Non-pigmented ciliary epithelial cell (primary cell): ENCODE measurements at regions not wholly inside any gene's neighbourhood (a gene's known extent, or its start where the extent isn't known, plus 50 kb on each side); places are given as distances from the start of the nearest gene placed in this dataset.

Experiments used
- DNase-seq: peaks from one replicate; pipeline ENCODE4 v3.0.0-alpha.2; 2010; ENCODE audit warnings: low read depth

- DNase-seq: no peak
Observed at GRCh38 chr3:116929505-116930222, 220.1 kb downstream of the TUSC7 start.

GRCh38 chr3:116930786-116931185 is 221.2 kb downstream of the TUSC7 start:
- no peak for DNase-seq

- no peak for DNase-seq
Observed at GRCh38 chr3:116939091-116939490, 229.5 kb downstream of the TUSC7 start.

DNA sequence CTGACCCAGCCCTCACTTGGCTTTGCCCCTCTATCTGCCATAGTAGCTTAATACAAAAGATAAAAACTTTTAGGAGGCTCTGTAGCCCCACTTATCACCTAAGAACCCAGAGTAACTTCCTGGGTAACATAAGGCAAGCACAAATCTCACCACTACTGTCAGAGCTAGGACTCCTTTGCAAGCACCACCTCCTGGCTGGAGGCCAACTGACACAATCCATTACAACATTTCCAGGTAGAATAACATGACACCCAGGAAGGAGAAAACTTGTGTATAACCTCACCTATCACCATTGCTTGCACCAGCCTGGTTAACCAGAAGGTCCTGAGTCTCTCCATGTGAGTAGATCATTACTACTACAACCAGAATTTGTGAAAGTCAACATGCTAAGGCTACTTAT is 230.0 kb downstream of the TUSC7 start:
- DNase-seq: no peak

GRCh38 chr3:116940719-116941118 is 231.1 kb downstream of the TUSC7 start:
- DNase-seq: no peak

- DNase-seq: no peak
Observed at GRCh38 chr3:116946376-116946775, 236.8 kb downstream of the TUSC7 start.

GRCh38 chr3:116947148-116947547 is 237.6 kb downstream of the TUSC7 start:
- DNase-seq: no peak

DNA sequence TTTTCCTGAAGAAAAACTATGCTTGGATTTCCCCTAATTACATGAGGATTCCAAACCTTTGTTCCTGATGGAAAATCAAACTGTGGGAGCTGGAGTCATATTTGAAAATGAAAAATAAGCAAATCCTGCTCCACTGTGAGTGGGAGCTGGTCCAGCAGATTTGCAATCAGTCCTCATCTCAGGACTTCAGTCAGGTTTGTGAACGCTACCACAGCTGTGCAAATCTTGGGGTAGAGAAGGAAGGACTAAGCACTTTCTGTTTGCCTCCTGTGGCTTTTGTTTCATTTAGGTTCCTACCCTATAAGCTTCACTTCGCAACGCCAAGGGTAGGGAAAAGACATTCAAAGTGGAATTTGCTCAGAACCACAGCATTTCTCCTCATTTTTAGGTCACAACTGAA is 238.2 kb downstream of the TUSC7 start:
- DNase-seq: no peak

DNA sequence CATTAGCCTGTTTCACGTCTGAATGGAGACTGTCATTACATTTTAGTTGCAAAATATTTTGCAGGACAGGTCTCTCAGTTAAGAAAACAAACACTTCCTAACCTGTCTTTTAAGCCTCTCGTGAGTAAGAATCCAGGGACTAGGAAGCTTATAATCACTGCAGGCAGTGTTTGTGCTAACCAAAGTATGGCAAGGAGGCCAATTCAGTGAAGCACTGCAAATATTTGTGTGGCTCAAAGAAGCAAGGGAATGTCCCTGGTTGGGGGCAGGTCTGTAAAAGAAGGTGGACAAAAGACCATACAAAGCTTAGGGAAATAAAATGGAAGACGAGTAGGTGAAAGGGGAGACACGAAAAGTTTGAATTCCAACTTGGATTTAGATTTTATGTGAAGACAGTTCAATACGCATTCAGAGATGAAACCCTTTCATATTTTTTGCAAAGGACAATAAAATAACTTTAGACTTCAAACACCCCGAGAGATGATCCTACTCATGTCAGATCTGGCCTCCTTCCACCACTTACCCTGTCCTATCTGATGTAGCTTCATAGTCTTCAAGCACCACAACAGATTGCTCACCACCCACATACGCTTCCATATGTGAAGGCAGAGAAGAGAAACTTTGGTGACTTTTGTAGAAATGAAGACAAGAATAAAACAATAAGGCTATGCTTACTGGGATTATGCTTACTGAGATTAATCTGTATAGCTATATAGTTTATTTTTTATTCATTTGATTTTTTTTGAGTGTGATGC is 240.9 kb downstream of the TUSC7 start:
- no peak for DNase-seq

- DNase-seq: no peak
Observed at GRCh38 chr3:116951610-116952009, 242.0 kb downstream of the TUSC7 start.

DNA sequence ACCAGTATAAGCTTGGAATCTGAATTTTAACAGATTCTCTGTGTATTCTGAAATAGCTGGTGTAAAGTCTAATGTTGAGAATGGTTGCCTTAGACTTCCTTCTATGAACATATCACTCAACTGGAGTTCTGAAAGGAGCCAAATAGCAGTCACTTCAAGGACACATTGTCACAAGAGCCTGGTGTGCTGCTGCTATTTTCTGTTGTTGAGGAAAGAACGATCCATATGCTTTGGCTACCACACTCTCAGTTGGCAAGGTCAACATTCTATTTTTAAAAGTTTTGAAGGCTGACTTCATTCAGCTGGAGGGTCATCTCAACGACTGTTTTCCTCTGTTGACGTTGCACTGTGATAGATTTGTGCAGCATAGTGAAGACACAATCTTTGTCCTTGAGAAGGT is 248.7 kb downstream of the TUSC7 start:
- no peak for DNase-seq

- DNase-seq: no peak
Observed at GRCh38 chr3:116961106-116961505, 251.5 kb downstream of the TUSC7 start.

DNA sequence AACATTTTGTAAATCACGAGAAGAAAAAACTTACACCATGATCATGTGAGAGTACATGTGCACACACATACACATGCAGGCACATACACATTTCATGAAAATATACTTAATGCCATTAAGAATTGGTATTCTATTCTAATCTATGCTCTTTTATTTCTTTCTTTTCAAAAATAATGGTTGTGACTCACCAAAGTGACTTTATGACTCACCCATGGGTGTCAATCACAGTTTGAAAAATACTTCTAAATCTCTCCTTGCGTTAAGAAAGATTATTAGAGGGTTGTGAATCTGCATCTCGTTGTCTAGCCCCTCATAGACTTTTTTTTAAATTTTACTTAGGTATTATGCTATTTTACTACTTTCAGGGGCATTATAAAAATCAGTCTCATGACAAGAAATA is 254.2 kb downstream of the TUSC7 start:
- no peak for DNase-seq

DNA sequence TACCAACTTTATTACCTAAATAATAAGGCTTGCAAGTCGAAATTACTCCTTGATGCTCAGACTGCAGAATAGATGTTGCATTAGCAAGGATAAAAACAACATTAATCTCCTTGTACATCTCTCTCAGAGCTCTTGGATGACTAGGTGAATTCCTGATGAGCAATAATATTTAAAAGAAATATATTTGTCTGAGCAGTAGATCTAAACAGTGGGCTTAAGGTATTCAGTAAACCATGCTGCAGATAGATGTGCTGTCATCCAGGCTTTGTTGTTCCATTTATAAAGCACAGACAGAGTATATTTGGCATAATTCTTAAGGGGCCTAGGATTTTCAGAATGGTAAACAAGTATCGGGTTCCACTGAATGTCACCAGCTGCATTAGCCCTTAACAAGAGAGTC is 257.1 kb downstream of the TUSC7 start:
- DNase-seq: no peak

- no peak for DNase-seq
Observed at GRCh38 chr3:116969135-116969534, 259.6 kb downstream of the TUSC7 start.

DNA sequence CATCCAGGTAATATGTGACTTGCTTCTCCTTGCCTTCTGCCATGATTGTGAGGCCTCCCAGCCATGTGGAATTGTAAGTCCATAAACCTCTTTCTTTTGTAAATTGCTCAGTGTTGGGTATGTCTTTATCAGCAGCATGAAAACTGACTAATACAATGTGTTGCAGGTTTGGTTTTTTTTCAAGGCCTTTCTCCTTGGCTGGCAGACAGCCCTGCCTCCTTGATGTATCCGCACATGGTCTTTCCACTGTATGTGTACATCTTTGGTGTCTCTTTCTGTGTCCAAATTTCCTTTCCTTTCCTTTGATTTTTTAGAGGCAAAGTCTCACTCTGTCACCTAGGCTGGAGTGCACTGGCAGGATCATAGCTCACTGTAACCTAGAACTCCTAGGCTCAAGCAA is 260.1 kb downstream of the TUSC7 start:
- DNase-seq: no peak

- DNase-seq: no peak
Observed at GRCh38 chr3:116971531-116971930, 262.0 kb downstream of the TUSC7 start.

DNA sequence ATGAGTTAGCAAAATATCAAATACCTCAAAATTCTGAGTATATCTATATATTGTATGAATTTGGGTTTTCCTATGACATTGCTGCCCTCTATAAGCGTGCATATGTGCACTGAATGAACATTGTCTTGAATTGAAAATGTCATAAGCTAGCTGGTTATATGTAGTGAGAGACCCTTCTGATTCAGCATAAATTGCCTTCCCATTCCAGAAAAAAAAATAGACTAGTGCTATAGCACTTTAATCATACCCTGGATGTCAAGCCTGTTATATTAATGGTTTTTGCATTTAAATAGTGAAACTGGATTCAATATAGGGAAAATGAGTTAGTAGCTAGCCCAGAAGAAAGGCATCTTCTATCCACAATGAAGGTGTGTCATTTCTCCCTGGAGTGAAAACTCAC is 265.1 kb downstream of the TUSC7 start:
- no peak for DNase-seq

DNA sequence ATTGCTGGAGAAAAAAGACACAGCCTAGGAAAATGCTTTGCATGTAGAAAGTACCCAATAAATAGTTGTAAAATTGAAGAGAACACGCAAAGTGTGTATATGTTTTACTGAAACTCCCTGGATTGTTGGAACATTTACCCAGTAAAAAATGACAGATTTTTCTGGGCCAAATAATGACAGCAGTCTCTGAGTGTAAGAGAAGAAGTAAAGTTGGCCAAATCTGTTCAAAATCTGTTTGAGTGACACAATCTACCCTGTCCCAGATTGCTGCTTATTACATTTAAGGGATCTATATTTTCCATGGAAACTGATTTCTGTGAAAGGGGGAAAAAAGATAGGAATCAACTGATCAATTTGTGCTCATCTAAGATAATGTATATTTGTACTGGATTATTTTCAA is 267.9 kb downstream of the TUSC7 start:
- DNase-seq: no peak

DNA sequence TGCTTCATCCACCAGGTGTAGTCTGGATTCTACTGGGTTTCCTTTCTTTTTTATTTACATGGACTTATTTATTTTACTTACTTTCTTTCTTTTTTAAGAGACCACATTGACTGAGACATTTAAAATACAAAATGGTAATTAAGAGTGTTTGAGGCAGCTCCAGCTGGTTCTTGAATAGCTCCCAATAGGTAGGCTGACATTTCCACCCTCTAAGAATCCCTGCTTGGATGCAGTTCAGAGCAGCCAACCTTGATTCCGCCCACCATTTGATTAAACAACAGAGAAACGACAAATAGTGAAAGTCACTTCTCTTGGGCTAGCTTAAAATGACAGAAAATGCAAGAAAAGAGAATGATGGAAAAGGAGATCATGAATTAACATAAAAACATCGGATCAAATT is 270.5 kb downstream of the TUSC7 start:
- DNase-seq: no peak

DNA sequence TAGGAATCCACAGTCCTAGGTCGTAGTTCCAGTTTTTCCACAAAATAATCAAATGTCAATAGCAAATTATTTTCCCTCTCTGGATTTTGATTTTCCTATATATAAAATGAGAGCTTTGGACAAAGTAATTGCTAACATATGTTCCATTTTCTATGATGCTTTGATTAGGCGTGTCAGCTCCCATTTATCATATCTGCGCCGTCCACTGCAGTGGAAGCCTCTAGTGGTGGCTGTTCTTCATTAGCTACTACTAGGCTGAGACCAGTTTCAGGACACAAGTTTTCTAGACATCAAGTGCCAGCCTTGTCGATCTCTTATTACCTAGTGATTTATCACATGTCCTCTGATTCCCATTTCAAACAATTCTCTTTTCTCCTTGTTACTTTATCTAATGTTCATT is 271.5 kb downstream of the TUSC7 start:
- DNase-seq: no peak

DNA sequence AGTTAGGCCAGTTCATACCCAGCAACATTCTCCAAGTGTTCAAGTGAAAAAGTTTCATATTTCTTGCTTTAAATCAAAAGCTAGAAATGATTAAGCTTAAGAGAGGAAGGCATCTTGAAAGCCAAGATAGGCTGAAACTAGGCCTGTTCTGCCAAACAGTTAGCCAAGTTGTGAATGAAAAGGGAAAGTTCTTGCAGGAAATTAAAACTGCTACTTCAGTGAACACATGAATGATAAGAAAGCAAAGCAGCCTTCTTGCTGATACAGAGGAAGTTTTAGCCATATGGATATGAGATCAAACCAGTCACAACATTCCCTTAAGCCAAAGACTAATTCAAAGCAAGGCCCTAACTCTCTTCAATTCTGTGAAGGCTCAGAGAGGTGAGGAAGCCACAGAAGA is 274.7 kb downstream of the TUSC7 start:
- DNase-seq: no peak

- no peak for DNase-seq
Observed at GRCh38 chr3:116994351-116994879, 284.8 kb downstream of the TUSC7 start.

DNA sequence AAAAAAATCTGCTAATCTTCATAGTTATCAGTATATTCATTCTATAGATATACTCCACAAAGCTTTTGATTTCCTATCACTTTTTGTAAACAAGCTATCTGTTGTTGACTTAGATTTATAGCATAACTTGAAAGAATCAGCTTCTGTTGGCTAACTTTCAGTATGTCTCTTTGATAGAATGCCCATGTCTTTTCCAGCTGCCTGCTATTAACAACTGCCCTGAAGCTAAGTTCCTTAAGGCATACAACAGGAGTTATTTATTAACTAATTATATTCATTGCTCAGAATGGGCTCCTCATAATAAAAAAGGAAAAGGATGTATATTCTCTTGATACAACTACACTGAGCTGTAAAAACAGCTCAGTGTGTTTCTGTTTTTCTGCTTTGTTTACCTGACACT is 293.9 kb downstream of the TUSC7 start:
- DNase-seq: no peak
